ENCODE measurements at regions not wholly inside any gene's neighbourhood (a gene's known extent, or its start where the extent isn't known, plus 50 kb on each side); places are given as distances from the start of the nearest gene placed in this dataset.

GRCh38 chr13:85266331-85266730 lies 532.9 kb downstream of the SLITRK6 start:
- H3K27ac Mint-ChIP-seq, result no peak overlapping the region
- Histone ChIP-seq H3K27me3 (replicated peaks in 1 of 4; ENCODE audit: control extremely low read depth in 1 of 4, control insufficient read depth in 3 of 4, insufficient read depth in 4 of 4, low read length in 3 of 4) (no peaks in the 10 kb centered on the region), H3K4me1 (ENCODE audit: control insufficient read depth in 2 of 2, insufficient read depth in 2 of 2, low read length in 2 of 2) (no peaks in the 10 kb centered on the region), H2AFZ (ENCODE audit: insufficient read depth, low read depth, low read length, poor library complexity, severe bottlenecking) (no peak overlapping the region), H3K27ac (ENCODE audit: low read length in 2 of 2) (no peak overlapping the region), H3K9me3 (ENCODE audit: control extremely low read depth in 1 of 3, control insufficient read depth in 2 of 3, insufficient read depth in 1 of 3, low read length in 2 of 3) (peaks cover 0 to 5% (median 0%) of the 10 kb centered on the region in 3 donors), H3K4me2 (replicated peaks; ENCODE audit: low read depth, low read length, poor library complexity, severe bottlenecking) (no peak overlapping the region), H3K79me2 (ENCODE audit: control insufficient read depth, insufficient read depth, low read length) (no peaks in the 10 kb centered on the region), H4K20me1 (ENCODE audit: control insufficient read depth, insufficient read depth, low read length, poor library complexity, severe bottlenecking) (no peaks in the 10 kb centered on the region), H3K9ac (ENCODE audit: low read length) (no peak overlapping the region), H3K4me3 (ENCODE audit: control extremely low read depth in 1 of 5, extremely low read depth in 1 of 5, insufficient read depth in 1 of 5, low read depth in 2 of 5, low read length in 4 of 5) (no peak overlapping the region), H3K36me3 (replicated peaks in 1 of 2; ENCODE audit: control extremely low read depth in 1 of 2, control insufficient read depth in 1 of 2, extremely low read depth in 1 of 2, insufficient read depth in 2 of 2, low read length in 1 of 2) (no peaks in the 10 kb centered on the region)
- ChIA-PET POLR2A (no interaction called here), CTCF (no interaction called here)
- no peak for DNase-seq
- ATAC-seq (ENCODE audit: low read depth), result no peak
- intact Hi-C loops (cut with micrococcal nuclease), result no loop called here
- TF ChIP-seq EZH2 (IDR thresholded peaks at IDR 0.05; ENCODE audit: borderline replicate concordance, insufficient read depth, low read depth, low read length, poor library complexity, severe bottlenecking) (no peak), CTCF (IDR thresholded peaks at IDR 0.05) (no peak)
- H3K27me3 Mint-ChIP-seq, result no peaks in the 10 kb centered on the region
- H3K9me3 Mint-ChIP-seq (ENCODE audit: insufficient read depth), result peaks cover 5% of the 10 kb centered on the region
- no peak overlapping the region for H3K4me3 Mint-ChIP-seq
- no peaks in the 10 kb centered on the region for H3K4me1 Mint-ChIP-seq
- 10% methylated on average over 1 of the region's 1 CpG for WGBS (ENCODE audit: insufficient coverage)

GRCh38 chr13:85265296-85265695 lies 533.9 kb downstream of the SLITRK6 start:
- no peak for TF ChIP-seq CTCF (IDR thresholded peaks at IDR 0.05)
- no peak for TF ChIP-seq EZH2 (IDR thresholded peaks at IDR 0.05; ENCODE audit: borderline replicate concordance, insufficient read depth, low read depth, low read length, poor library complexity, severe bottlenecking)
- no peak overlapping the region for H2AFZ ChIP-seq (ENCODE audit: insufficient read depth, low read depth, low read length, poor library complexity, severe bottlenecking)
- Mint-ChIP-seq H3K4me3 (no peak overlapping the region), H3K9me3 (ENCODE audit: insufficient read depth) (peaks cover 4% of the 10 kb centered on the region), H3K27me3 (no peaks in the 10 kb centered on the region), H3K4me1 (no peaks in the 10 kb centered on the region), H3K27ac (no peak overlapping the region)
- peaks cover 0 to 5% (median 0%) of the 10 kb centered on the region in 3 donors for H3K9me3 ChIP-seq (ENCODE audit: control extremely low read depth in 1 of 3, control insufficient read depth in 2 of 3, insufficient read depth in 1 of 3, low read length in 2 of 3)
- no peak overlapping the region for H3K4me3 ChIP-seq (ENCODE audit: control extremely low read depth in 1 of 5, extremely low read depth in 1 of 5, insufficient read depth in 1 of 5, low read depth in 2 of 5, low read length in 4 of 5)
- no CpG with 5 or more reads among the region's 3 CpGs for WGBS (ENCODE audit: insufficient coverage)
- CTCF ChIA-PET, result no interaction called here
- intact Hi-C loops (cut with micrococcal nuclease), result no loop called here
- no peaks in the 10 kb centered on the region for H4K20me1 ChIP-seq (ENCODE audit: control insufficient read depth, insufficient read depth, low read length, poor library complexity, severe bottlenecking)
- no peaks in the 10 kb centered on the region for H3K27me3 ChIP-seq (replicated peaks in 1 of 4; ENCODE audit: control extremely low read depth in 1 of 4, control insufficient read depth in 3 of 4, insufficient read depth in 4 of 4, low read length in 3 of 4)
- no peak for ATAC-seq (ENCODE audit: low read depth)
- H3K9ac ChIP-seq (ENCODE audit: low read length), result no peak overlapping the region
- H3K27ac ChIP-seq (ENCODE audit: low read length in 2 of 2), result no peak overlapping the region
- POLR2A ChIA-PET, result no interaction called here
- H3K79me2 ChIP-seq (ENCODE audit: control insufficient read depth, insufficient read depth, low read length), result no peaks in the 10 kb centered on the region
- H3K4me1 ChIP-seq (ENCODE audit: control insufficient read depth in 2 of 2, insufficient read depth in 2 of 2, low read length in 2 of 2), result no peaks in the 10 kb centered on the region
- H3K36me3 ChIP-seq (replicated peaks in 1 of 2; ENCODE audit: control extremely low read depth in 1 of 2, control insufficient read depth in 1 of 2, extremely low read depth in 1 of 2, insufficient read depth in 2 of 2, low read length in 1 of 2), result no peaks in the 10 kb centered on the region
- H3K4me2 ChIP-seq (replicated peaks; ENCODE audit: low read depth, low read length, poor library complexity, severe bottlenecking), result no peak overlapping the region
- no peak for DNase-seq

Data from B cell (primary cell).